ENCODE measurements at regions not wholly inside any gene's neighbourhood (a gene's known extent, or its start where the extent isn't known, plus 50 kb on each side); places are given as distances from the start of the nearest gene placed in this dataset.

- H3K9me2 ChIP-seq (ENCODE audit: insufficient read depth, low read length) = no peaks in the 10 kb centered on the region
- H4K20me1 ChIP-seq (ENCODE audit: insufficient read depth) = no peaks in the 10 kb centered on the region
- TF ChIP-seq EP300 (conservative IDR thresholded peaks at IDR 0.05; ENCODE audit: poor library complexity, severe bottlenecking) = no peak
- no peak overlapping the region for H3K4me2 ChIP-seq (ENCODE audit: low read length)
- H2AFZ ChIP-seq (ENCODE audit: low read depth, low read length) = no peak overlapping the region
- no peaks in the 10 kb centered on the region for H3K79me2 ChIP-seq (replicated peaks; ENCODE audit: insufficient read depth, low read length)
- H3K9me3 ChIP-seq (ENCODE audit: low read length) = peaks cover 5% of the 10 kb centered on the region
- H3K27me3 ChIP-seq (ENCODE audit: insufficient read depth, low read depth, low read length) = no peaks in the 10 kb centered on the region
- H3K9ac ChIP-seq (ENCODE audit: low read length) = no peak overlapping the region
- H3K36me3 ChIP-seq (ENCODE audit: insufficient read depth, low read length) = no peaks in the 10 kb centered on the region
- H3F3A ChIP-seq (ENCODE audit: insufficient read depth, low read length, poor library complexity, severe bottlenecking) = no peaks in the 10 kb centered on the region
- H3K27ac ChIP-seq (ENCODE audit: low read length) = no peak overlapping the region
- no peak overlapping the region for H3K4me3 ChIP-seq (ENCODE audit: low read length)
Observed at GRCh38 chr7:109094-109493, 83.3 kb upstream of the FAM20C start.

GRCh38 chr7:109898-110556, 82.3 kb upstream of the FAM20C start:
- TF ChIP-seq SMC3 (conservative IDR thresholded peaks at IDR 0.05; ENCODE audit: poor library complexity) (no peak), RAD21 (conservative IDR thresholded peaks at IDR 0.05) (no peak), MXI1 (conservative IDR thresholded peaks at IDR 0.05; ENCODE audit: poor library complexity, severe bottlenecking) (no peak), POLR2AphosphoS5 (IDR thresholded peaks at IDR 0.05) (no peak), REST (IDR thresholded peaks at IDR 0.05; ENCODE audit: borderline replicate concordance) (no peak), TAF1 (IDR thresholded peaks at IDR 0.05; ENCODE audit: low read depth) (no peak), EZH2 (IDR thresholded peaks at IDR 0.05; ENCODE audit: borderline replicate concordance, insufficient read depth, low read length, poor library complexity, severe bottlenecking) (no peak), EP300 (conservative IDR thresholded peaks at IDR 0.05; ENCODE audit: poor library complexity, severe bottlenecking) (no peak)
- TF ChIP-seq, protein P1, sequence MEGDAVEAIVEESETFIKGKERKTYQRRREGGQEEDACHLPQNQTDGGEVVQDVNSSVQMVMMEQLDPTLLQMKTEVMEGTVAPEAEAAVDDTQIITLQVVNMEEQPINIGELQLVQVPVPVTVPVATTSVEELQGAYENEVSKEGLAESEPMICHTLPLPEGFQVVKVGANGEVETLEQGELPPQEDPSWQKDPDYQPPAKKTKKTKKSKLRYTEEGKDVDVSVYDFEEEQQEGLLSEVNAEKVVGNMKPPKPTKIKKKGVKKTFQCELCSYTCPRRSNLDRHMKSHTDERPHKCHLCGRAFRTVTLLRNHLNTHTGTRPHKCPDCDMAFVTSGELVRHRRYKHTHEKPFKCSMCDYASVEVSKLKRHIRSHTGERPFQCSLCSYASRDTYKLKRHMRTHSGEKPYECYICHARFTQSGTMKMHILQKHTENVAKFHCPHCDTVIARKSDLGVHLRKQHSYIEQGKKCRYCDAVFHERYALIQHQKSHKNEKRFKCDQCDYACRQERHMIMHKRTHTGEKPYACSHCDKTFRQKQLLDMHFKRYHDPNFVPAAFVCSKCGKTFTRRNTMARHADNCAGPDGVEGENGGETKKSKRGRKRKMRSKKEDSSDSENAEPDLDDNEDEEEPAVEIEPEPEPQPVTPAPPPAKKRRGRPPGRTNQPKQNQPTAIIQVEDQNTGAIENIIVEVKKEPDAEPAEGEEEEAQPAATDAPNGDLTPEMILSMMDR (IDR thresholded peaks at IDR 0.05; ENCODE audit: poor library complexity, severe bottlenecking) = no peak
- H4K20me1 ChIP-seq (ENCODE audit: insufficient read depth) = no peaks in the 10 kb centered on the region
- H2AFZ ChIP-seq (ENCODE audit: low read depth, low read length) = no peak overlapping the region
- H3K27me3 ChIP-seq (ENCODE audit: insufficient read depth, low read depth, low read length) = no peaks in the 10 kb centered on the region
- no peak overlapping the region for H3K4me3 ChIP-seq (ENCODE audit: low read length)
- no peak overlapping the region for H3K27ac ChIP-seq (ENCODE audit: low read length)
- H3K9me3 ChIP-seq (ENCODE audit: low read length) = peaks cover 5% of the 10 kb centered on the region
- no peaks in the 10 kb centered on the region for H3K9me2 ChIP-seq (ENCODE audit: insufficient read depth, low read length)
- H3K79me2 ChIP-seq (replicated peaks; ENCODE audit: insufficient read depth, low read length) = no peaks in the 10 kb centered on the region
- H3K4me2 ChIP-seq (ENCODE audit: low read length) = no peak overlapping the region
- H3K9ac ChIP-seq (ENCODE audit: low read length) = no peak overlapping the region
- H3F3A ChIP-seq (ENCODE audit: insufficient read depth, low read length, poor library complexity, severe bottlenecking) = no peaks in the 10 kb centered on the region
- H3K36me3 ChIP-seq (ENCODE audit: insufficient read depth, low read length) = no peaks in the 10 kb centered on the region

Measured in neural cell (in vitro differentiated cells).